ENCODE measurements at regions not wholly inside any gene's neighbourhood (a gene's known extent, or its start where the extent isn't known, plus 50 kb on each side); places are given as distances from the start of the nearest gene placed in this dataset.

DNA sequence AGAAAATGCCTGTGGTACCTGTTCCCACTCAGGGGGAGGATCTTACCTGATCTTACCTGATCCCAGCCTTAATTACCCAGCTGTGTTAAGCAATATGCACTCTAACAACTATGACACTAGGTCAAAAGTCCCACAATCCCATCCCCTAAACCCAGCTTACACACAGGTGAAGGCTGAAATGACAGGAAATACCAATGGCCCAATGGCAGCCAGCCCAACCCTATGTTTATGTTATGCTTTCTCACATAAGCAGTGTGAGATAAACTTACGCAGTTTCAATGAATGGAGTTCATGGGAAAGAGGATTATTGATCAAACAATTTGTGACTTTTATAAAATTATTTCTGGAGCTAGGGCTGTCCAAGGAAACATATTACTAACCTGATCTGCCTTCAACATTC is 91.9 kb downstream of the GPAM start:
- TF ChIP-seq, protein P1, sequence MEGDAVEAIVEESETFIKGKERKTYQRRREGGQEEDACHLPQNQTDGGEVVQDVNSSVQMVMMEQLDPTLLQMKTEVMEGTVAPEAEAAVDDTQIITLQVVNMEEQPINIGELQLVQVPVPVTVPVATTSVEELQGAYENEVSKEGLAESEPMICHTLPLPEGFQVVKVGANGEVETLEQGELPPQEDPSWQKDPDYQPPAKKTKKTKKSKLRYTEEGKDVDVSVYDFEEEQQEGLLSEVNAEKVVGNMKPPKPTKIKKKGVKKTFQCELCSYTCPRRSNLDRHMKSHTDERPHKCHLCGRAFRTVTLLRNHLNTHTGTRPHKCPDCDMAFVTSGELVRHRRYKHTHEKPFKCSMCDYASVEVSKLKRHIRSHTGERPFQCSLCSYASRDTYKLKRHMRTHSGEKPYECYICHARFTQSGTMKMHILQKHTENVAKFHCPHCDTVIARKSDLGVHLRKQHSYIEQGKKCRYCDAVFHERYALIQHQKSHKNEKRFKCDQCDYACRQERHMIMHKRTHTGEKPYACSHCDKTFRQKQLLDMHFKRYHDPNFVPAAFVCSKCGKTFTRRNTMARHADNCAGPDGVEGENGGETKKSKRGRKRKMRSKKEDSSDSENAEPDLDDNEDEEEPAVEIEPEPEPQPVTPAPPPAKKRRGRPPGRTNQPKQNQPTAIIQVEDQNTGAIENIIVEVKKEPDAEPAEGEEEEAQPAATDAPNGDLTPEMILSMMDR (conservative IDR thresholded peaks at IDR 0.05; ENCODE audit: low read length): no peak
- no peak for TF ChIP-seq EZH2phosphoT487 (IDR thresholded peaks at IDR 0.05; ENCODE audit: borderline replicate concordance)

Data from Loucy (cell line).